ENCODE measurements at regions not wholly inside any gene's neighbourhood (a gene's known extent, or its start where the extent isn't known, plus 50 kb on each side); places are given as distances from the start of the nearest gene placed in this dataset.

GRCh38 chr11:13878077-13878476 lies 84.4 kb upstream of the SPON1 start:
- Histone ChIP-seq H2BK120ac (ENCODE audit: low read depth, low read length, poor library complexity, severe bottlenecking) (no peak overlapping the region), H3K18ac (ENCODE audit: insufficient read length, low read depth, low read length) (no peak overlapping the region), H2BK15ac (ENCODE audit: low read depth, low read length) (no peak overlapping the region), H3K4me1 (ENCODE audit: insufficient read depth, low read length) (0 out of 2 replicates have a peak, but pooled peaks cover 3% of the 10 kb centered on the region), H3K14ac (ENCODE audit: insufficient read depth, low read length) (no peak overlapping the region), H2AFZ (ENCODE audit: low read length) (no peak overlapping the region), H3K27me3 (ENCODE audit: insufficient read depth, low read length) (no peaks in the 10 kb centered on the region), H2BK20ac (ENCODE audit: low read depth, low read length, poor library complexity, severe bottlenecking) (no peak overlapping the region), H3K9me3 (ENCODE audit: control insufficient read depth, low read depth, low read length) (no peaks in the 10 kb centered on the region), H2BK12ac (ENCODE audit: insufficient read length, low read depth, low read length) (no peak overlapping the region), H3K23ac (ENCODE audit: insufficient read length, low read depth, low read length) (no peak overlapping the region), H3T11ph (ENCODE audit: low read length) (no peak overlapping the region), H2BK5ac (ENCODE audit: insufficient read length, low read length) (no peak overlapping the region), H3K23me2 (ENCODE audit: insufficient read length, low read depth, low read length, poor library complexity, severe bottlenecking) (no peaks in the 10 kb centered on the region), H4K5ac (ENCODE audit: insufficient read length, low read depth, low read length) (no peak overlapping the region), H3K4me2 (ENCODE audit: insufficient read depth, insufficient read length, low read length) (no peak overlapping the region), H4K8ac (replicated peaks; ENCODE audit: insufficient read length, low read depth, low read length) (no peak overlapping the region), H3K4ac (ENCODE audit: low read depth, low read length) (no peak overlapping the region), H4K20me1 (ENCODE audit: control insufficient read depth, insufficient read depth, insufficient read length) (no peaks in the 10 kb centered on the region), H3K79me1 (ENCODE audit: insufficient read depth, low read depth, low read length, poor library complexity, severe bottlenecking) (no peaks in the 10 kb centered on the region), H3K79me2 (ENCODE audit: insufficient read depth, low read length) (no peaks in the 10 kb centered on the region), H3K9ac (ENCODE audit: extremely low read depth, insufficient read length, low read length) (no peak overlapping the region), H3K56ac (ENCODE audit: insufficient read length, low read depth, low read length) (no peak overlapping the region), H3K27ac (ENCODE audit: insufficient read length, low read depth, low read length) (no peak overlapping the region), H4K91ac (ENCODE audit: insufficient read length, low read depth, low read length) (no peak overlapping the region), H2AK5ac (ENCODE audit: insufficient read length, low read length) (no peak overlapping the region)
- Mint-ChIP-seq H3K9me3 (no peaks in the 10 kb centered on the region), H3K27ac (no peak overlapping the region), H3K4me3 (no peak overlapping the region), H3K36me3 (ENCODE audit: insufficient read depth in 1 of 3, low read depth in 3 of 3) (no peaks in the 10 kb centered on the region), H3K27me3 (ENCODE audit: low read depth) (peaks cover under 1% of the 10 kb centered on the region), H3K4me1 (peaks cover 9 to 12% of the 10 kb centered on the region in 2 experiments)
- DNase-seq, result no peak
- WGBS (ENCODE audit: extremely low coverage, insufficient read length, low lambda C conversion rate), result no CpG with 5 or more reads among the region's 1 CpG
- TF ChIP-seq CTCF (conservative IDR thresholded peaks at IDR 0.05), result no peak

Measured in H9 (cell line).